ENCODE measurements at regions not wholly inside any gene's neighbourhood (a gene's known extent, or its start where the extent isn't known, plus 50 kb on each side); places are given as distances from the start of the nearest gene placed in this dataset.
"Not testable (repeated sequence)": the region's sequence is repeated elsewhere in the genome, so short reads cannot be mapped to it uniquely, and the experiment has no call there.

DNA sequence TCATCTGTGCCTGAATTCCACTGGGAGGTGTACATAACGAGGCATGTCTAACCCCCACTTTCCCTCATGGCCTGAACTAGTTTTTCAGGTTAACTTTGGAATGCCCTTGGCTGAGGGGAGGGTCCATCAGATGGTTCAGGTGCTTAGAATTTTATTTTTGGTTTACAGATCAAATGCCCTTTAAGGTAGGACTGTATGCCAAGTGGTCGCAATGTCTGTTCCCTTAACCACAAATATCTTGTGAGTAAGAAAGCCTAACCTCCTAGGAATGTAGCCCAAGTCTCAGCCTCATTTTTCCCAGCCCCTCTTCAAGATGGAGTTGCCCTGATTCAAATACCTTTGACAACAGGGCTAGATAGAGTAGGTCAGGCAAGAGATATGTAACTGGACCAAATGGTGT is 78.4 kb downstream of the RNASET2 start:
- no peak for DNase-seq

GRCh38 chr6:166877349-166877748 is 79.0 kb downstream of the RNASET2 start:
- DNase-seq: no peak

DNA sequence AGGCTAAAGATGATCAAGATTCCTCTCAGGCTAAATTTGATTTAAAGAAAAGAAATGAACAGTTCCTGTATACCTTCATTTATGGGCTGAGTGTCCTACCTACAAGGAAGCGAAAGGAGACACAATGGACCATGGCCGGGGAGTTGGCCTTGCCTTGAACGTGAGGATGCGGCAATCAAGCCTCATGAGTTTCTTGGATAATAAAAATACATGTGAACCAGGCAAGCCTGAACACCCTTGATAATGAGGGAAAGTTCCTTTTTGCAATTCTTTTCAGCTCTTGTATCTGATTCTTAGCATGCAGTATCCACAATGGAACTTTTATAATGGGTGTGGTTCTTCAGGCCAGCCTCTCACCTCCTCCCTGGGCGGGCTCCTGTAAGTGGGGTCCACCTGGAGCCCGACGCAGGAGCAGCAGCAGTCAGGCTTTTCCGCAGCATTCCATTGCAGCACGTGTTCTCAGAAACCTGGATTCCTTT is 83.8 kb downstream of the RNASET2 start:
- no peak for DNase-seq

DNA sequence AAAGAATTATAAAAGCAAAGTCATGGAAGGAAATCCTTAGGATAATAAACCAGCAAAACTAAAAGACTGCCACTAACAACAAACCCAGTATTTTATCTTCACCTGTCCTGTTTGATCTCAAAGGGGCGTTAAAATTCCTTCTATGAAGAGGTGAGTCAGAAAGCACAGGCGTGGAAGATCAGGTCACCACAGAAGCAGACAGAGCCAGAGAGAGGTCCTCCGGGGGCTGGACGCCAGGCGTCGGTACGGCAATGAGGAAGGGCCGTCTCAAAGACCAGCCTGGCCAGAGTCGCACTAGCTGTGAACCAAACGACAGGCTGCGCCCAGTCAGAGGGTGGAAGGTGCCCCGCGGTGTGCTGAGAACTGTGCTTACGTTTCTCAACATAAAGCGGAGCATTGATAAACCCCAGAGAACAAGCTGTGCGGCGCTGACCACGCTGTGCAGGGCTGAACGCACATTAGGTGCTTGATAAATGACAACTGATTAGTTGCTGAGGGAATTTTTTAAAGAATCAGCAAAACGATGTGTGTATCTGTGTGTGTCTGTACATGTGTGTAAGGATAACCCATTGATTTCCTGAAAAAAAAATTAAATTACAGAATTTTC is 85.6 kb downstream of the RNASET2 start:
- no peak for DNase-seq

DNA sequence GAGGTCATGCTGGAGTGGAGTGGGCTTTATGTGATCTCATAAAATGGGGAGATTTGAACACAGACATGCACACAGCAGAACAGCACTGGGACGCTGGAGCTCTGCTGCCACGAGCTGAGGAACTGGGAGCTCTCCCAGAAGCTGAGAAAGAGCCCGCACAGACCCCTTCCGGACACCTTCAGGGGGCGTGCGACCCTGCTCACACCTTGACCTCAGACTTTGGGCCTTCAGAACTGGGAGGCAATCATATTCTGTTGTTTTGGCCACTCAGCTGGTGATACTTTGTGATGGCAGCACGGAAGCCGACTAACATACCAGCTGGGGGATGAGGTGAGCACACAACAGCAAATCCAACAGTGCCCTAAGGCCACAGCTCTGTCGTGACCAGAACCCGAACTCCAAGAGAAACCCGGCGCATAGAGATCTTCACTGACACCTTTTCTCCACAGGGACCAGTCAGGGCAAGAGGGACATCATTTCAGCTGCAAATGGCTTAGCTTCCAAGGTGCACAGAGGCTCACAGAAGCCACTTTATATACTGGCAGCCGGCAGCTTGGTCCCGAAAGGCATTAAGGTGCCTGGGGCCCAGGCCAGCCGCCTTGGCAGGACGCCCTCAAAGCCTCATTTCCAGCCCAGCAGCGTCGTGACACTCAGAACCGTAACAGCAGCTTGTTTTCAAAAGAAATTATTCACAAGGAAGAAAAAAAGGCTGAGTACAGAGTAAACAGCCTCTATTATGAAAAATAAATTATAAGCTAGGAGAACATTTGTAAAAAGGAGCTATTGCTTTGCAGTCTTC is 89.3 kb downstream of the RNASET2 start:
- no peak for DNase-seq

DNA sequence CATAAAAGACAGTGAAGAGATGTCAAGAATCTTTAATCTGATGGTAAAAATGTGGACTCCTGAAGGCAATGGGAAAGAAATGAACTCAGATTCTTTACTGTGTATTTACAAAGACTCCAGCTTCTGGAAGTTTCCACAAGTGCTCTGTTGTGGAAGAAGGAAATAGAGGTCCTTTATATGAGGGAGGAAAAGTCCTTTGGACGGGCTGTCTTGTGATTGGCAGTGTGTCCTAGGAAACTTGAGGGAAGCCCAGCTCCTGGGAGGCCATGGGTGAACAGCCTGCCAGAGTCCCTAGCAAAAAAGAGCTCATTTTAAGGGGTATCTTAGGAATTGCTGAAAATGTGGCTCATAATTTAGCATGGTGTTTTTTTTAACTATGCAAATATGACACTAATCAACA is 92.0 kb downstream of the RNASET2 start:
- DNase-seq: no peak

- no peak for DNase-seq
Observed at GRCh38 chr6:166862978-166863530, 93.3 kb downstream of the RNASET2 start.

- peak; percentile 18 for DNase-seq
Observed at GRCh38 chr6:166862287-166862977, 93.9 kb downstream of the RNASET2 start.

GRCh38 chr6:166861961-166862286 is 94.4 kb downstream of the RNASET2 start:
- DNase-seq: no peak

DNA sequence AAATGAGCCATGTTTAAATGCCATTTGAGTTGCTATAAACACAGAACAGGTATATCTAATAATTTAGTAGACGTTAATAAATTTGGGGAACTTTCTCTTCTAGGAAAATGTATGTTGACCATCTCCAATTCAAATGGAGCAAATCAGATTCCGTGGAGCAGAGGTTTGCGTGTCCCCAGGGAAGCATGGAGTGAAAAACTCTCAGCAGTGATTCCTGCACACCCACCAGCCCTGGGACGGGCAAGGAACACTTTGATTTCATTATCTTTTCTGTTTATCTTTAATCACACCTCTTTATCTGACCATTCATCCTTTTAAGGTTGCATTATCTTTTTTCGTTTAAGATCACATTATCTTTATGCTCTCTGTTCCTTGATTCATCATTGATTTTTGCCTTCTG is 95.0 kb downstream of the RNASET2 start:
- no peak for DNase-seq

- DNase-seq: no peak
Observed at GRCh38 chr6:166860392-166860791, 96.0 kb downstream of the RNASET2 start.

GRCh38 chr6:166855416-166855815 is 100.9 kb downstream of the RNASET2 start:
- DNase-seq: no peak

GRCh38 chr6:166853371-166854325 is 102.7 kb downstream of the RNASET2 start:
- no peak for DNase-seq

- DNase-seq: no peak
Observed at GRCh38 chr6:166852451-166852975, 103.8 kb downstream of the RNASET2 start.

DNA sequence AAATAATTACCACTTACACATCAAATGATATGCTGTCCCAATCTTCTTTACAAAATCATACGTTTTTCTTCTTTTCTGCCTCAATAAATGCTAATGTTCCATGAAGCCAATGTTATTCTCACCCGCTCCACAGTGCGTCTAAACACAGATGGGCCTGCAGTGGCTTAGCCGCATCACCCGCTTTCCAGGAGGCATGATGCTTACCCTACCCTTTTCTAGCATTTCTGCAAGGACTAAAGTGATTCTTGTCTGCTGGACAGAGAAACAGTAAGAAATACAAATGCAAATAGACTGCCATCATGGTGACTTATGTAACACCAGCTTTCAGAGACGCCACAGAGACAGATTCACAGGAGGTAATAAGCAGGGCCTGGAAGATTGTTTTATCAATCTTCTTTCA is 104.4 kb downstream of the RNASET2 start:
- DNase-seq: no peak

- DNase-seq: no peak
Observed at GRCh38 chr6:166851426-166851825, 104.9 kb downstream of the RNASET2 start.

GRCh38 chr6:166850677-166851076 is 105.7 kb downstream of the RNASET2 start:
- DNase-seq: no peak

DNA sequence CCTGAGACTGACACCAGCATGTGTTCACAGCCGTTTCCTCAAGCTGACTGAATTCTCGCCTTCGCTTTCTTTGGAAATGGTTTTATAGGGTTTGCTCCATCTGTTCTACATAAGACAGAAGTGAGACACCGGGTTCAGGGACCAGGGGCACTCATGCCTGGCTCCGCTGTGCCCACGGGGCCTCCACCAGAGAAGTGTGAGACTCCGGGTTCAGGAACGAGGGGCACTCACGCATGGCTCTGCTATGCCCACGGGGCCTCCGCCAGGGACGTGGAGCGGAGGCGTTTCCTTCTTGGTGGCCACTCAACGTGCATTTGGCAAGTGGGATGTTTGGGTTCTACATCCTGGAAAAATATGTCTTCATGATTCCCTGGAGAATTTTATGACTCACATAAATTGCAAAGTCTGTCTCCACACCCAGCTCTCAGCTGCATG is 106.6 kb downstream of the RNASET2 start:
- DNase-seq: no peak

DNA sequence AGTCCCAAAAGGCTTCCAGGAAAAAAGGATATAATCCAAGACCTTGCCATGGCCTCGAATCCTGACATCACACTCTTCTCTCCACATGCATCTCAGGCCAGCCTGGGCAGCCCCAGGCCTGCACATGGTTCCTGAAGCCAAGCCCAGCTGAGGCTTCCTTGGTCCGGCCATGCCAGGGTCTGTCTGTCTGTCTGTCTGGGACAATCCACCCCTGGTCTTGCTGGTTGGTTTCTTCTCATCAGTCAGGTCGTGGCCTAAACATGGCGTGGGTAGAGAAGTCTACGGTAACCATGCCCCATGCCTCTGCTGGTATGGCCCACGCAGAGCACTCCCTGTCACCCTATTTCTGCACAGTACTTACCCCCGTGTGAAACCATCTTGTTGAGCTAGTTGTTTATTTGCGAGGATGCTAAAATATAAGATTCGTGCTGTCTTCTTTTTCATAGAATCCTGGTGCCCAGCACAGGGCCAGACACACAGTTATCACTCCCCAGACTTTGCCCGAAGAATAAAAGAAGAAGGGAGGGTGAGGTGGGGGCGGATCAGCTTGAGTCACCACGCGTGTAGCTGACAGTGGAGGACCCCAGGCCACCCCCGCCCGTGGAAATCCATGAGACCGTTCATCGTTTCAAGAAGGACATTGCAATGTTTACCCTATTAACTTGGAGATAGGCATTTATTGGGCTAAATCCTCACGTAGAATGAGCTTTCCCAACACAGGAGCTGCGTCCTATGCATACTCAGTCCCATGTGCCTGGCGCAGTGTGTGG is 107.2 kb downstream of the RNASET2 start:
- DNase-seq: no peak

GRCh38 chr6:166846446-166847142 is 109.8 kb downstream of the RNASET2 start:
- DNase-seq: not testable (repeated sequence)

GRCh38 chr6:166842607-166843006 is 113.7 kb downstream of the RNASET2 start:
- no peak for DNase-seq
